ENCODE measurements at regions not wholly inside any gene's neighbourhood (a gene's known extent, or its start where the extent isn't known, plus 50 kb on each side); places are given as distances from the start of the nearest gene placed in this dataset.

DNA sequence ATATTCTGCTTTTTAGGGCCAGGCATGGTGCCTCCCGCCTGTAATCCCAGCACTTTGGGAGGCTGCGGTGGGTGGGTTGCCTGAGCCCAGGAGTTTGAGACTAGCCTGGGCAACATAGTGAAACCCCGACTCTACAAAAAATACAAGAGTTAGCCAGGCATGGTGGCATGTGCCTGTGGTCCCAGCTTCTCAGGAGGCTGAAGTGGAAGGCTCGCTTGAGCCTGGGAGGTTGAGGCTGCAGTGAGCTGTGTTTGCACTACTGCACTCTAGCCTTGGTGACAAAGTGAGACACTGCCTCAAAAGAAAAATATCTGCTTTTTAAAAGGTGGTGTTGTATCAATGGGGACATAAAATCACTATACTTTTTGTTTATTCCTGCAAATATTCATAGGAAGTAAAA is 112.8 kb downstream of the C3orf38 start:
- no peaks in the 10 kb centered on the region for H3K36me3 Mint-ChIP-seq (ENCODE audit: low read depth)
- H3K27ac Mint-ChIP-seq (ENCODE audit: unreplicated experiment) = no peak overlapping the region
- no peak for TF ChIP-seq CTCF (IDR thresholded peaks at IDR 0.05)
- H3K9me3 Mint-ChIP-seq (ENCODE audit: low read depth) = no peaks in the 10 kb centered on the region
- H3K27me3 Mint-ChIP-seq (ENCODE audit: low read depth) = peaks cover 10% of the 10 kb centered on the region
- no peak for DNase-seq (ENCODE audit: low spot score)
- H3K4me3 Mint-ChIP-seq (ENCODE audit: unreplicated experiment) = no peak overlapping the region
- no peaks in the 10 kb centered on the region for H3K4me1 Mint-ChIP-seq (ENCODE audit: low read depth)

DNA sequence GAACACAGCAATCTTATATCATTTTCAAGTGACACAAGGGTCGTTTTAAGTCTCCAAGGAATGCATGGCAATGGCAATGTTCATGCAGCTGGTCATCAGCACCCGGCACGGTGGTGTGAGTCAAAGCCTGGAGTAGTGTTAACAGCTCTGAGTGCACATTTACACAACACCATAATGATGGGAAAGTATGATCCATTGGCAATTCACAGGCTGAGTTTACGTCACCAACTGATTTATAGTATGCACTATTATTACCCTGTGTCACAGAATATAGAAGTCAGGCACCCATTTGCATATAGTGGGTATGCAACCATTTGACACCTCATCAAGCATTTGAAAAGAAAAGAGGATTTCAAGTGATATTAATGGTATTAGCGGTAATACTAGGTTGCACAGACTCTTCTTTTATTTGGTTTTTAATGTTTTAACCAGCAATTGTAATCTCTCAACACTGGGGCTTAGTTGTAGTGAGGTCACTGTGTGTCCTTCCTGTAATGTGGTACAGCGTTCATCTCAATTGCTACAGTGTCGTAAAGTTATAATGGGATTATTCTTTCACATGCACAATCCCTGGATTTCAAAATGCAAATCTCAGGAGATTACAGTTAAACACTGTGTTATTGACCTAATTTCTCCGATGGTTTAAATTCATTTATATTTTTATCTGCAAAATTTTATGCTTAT is 113.8 kb downstream of the C3orf38 start:
- DNase-seq (ENCODE audit: low spot score) = no peak

DNA sequence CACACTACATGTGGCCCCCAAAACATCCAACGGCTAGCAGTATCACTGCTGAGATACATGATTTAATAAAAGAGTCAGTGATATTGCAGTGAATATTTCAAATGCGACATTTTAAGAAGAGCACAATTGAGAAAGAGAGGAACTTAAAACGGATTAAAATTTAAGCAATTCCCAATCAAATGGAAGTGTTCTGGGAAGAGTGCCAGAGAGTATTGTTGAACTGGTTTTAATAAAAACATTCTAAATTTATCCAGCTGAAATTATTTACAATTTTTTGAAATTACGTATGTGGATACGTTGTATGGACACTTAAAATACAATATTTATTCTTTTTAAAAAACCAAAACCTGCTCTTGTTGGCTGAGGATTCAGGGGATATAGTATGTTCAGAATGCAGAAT is 117.7 kb downstream of the C3orf38 start:
- H3K27ac Mint-ChIP-seq (ENCODE audit: unreplicated experiment) = no peak overlapping the region
- TF ChIP-seq CTCF (IDR thresholded peaks at IDR 0.05) = no peak
- no peak overlapping the region for H3K4me3 Mint-ChIP-seq (ENCODE audit: unreplicated experiment)
- no peaks in the 10 kb centered on the region for H3K9me3 Mint-ChIP-seq (ENCODE audit: low read depth)
- DNase-seq (ENCODE audit: low spot score) = no peak
- H3K36me3 Mint-ChIP-seq (ENCODE audit: low read depth) = no peaks in the 10 kb centered on the region
- no peaks in the 10 kb centered on the region for H3K4me1 Mint-ChIP-seq (ENCODE audit: low read depth)
- H3K27me3 Mint-ChIP-seq (ENCODE audit: low read depth) = peaks cover 14% of the 10 kb centered on the region

More for the DNA sequence above, 113.8 kb downstream of the C3orf38 start:
- H3K9me3 Mint-ChIP-seq (ENCODE audit: low read depth) = no peaks in the 10 kb centered on the region
- TF ChIP-seq CTCF (IDR thresholded peaks at IDR 0.05) = no peak
- H3K4me3 Mint-ChIP-seq (ENCODE audit: unreplicated experiment) = no peak overlapping the region
- no peaks in the 10 kb centered on the region for H3K4me1 Mint-ChIP-seq (ENCODE audit: low read depth)
- no peaks in the 10 kb centered on the region for H3K36me3 Mint-ChIP-seq (ENCODE audit: low read depth)
- H3K27ac Mint-ChIP-seq (ENCODE audit: unreplicated experiment) = no peak overlapping the region
- peaks cover 8% of the 10 kb centered on the region for H3K27me3 Mint-ChIP-seq (ENCODE audit: low read depth)

DNA sequence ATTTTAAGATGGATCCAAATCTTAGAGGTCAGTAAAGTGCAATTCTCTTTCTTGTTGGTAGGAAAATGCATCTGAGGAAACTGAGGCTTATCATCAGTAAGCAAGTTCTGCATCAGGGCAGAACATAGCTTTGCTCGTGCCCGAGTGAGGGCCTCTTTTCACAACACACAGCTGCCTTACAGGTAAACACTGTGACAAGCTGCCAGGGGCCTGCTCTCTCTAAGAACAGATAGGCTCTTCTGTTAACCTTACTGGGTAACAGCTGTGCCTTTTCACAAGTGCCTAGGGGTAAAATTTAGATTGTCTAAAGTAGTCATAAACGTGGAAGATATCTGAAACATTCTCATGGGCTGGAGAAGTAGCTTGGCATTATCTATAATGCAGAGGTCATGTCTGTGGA is 118.1 kb downstream of the C3orf38 start:
- H3K4me1 Mint-ChIP-seq (ENCODE audit: low read depth) = no peaks in the 10 kb centered on the region
- TF ChIP-seq CTCF (IDR thresholded peaks at IDR 0.05) = no peak
- H3K27me3 Mint-ChIP-seq (ENCODE audit: low read depth) = peaks cover 11% of the 10 kb centered on the region
- H3K9me3 Mint-ChIP-seq (ENCODE audit: low read depth) = no peaks in the 10 kb centered on the region
- H3K36me3 Mint-ChIP-seq (ENCODE audit: low read depth) = no peaks in the 10 kb centered on the region
- no peak overlapping the region for H3K27ac Mint-ChIP-seq (ENCODE audit: unreplicated experiment)
- DNase-seq (ENCODE audit: low spot score) = no peak
- H3K4me3 Mint-ChIP-seq (ENCODE audit: unreplicated experiment) = no peak overlapping the region

- peaks cover 9% of the 10 kb centered on the region for H3K27me3 Mint-ChIP-seq (ENCODE audit: low read depth)
- no peak for DNase-seq (ENCODE audit: low spot score)
- no peaks in the 10 kb centered on the region for H3K4me1 Mint-ChIP-seq (ENCODE audit: low read depth)
- no peak overlapping the region for H3K4me3 Mint-ChIP-seq (ENCODE audit: unreplicated experiment)
- H3K36me3 Mint-ChIP-seq (ENCODE audit: low read depth) = no peaks in the 10 kb centered on the region
- no peak for TF ChIP-seq CTCF (IDR thresholded peaks at IDR 0.05)
- no peaks in the 10 kb centered on the region for H3K9me3 Mint-ChIP-seq (ENCODE audit: low read depth)
- no peak overlapping the region for H3K27ac Mint-ChIP-seq (ENCODE audit: unreplicated experiment)
These were observed 130.6 kb downstream of the C3orf38 start for GRCh38 chr3:88280326-88280725.

Data from chondrocyte (in vitro differentiated cells).